ENCODE measurements at regions not wholly inside any gene's neighbourhood (a gene's known extent, or its start where the extent isn't known, plus 50 kb on each side); places are given as distances from the start of the nearest gene placed in this dataset.
A peak's percentile ranks its signal among the peaks of the same experiment; 100 is the strongest.

GRCh38 chr2:123935405-123935804, 89.7 kb upstream of the CNTNAP5 start:
- no peak for DNase-seq (ENCODE audit: low read depth)

GRCh38 chr2:123953846-123954245, 71.2 kb upstream of the CNTNAP5 start:
- peak; percentile 32 for DNase-seq (ENCODE audit: low read depth)

GRCh38 chr2:123958011-123958410, 67.1 kb upstream of the CNTNAP5 start:
- no peak for DNase-seq (ENCODE audit: low read depth)

- no peak for DNase-seq (ENCODE audit: low read depth)
Observed at GRCh38 chr2:123961576-123961975, 63.5 kb upstream of the CNTNAP5 start.

GRCh38 chr2:123971564-123972318, 53.3 kb upstream of the CNTNAP5 start:
- no peak for DNase-seq (ENCODE audit: low read depth)

All from Daoy (cell line).